Osteoblast (primary cell): ENCODE measurements at regions not wholly inside any gene's neighbourhood (a gene's known extent, or its start where the extent isn't known, plus 50 kb on each side); places are given as distances from the start of the nearest gene placed in this dataset.

Experiments
- DNase-seq: peaks from one replicate; pipeline ENCODE4 v3.0.0; 2011; ENCODE audit warnings: low spot score, mixed read lengths; ENCODE audit not compliant: insufficient read length; ENCODE audit errors: missing footprints
- H2AFZ ChIP-seq: 2 replicates; pipeline ENCODE4 v1.6.0; 2011; ENCODE audit warnings: mild to moderate bottlenecking, low read length
- H3K27ac ChIP-seq: 2 replicates; pipeline ENCODE4 v1.5.1; 2011; ENCODE audit warnings: mild to moderate bottlenecking, low read depth, low read length, moderate library complexity
- H3K27me3 ChIP-seq: 2 replicates; pipeline ENCODE4 v1.6.0; 2012; ENCODE audit warnings: mild to moderate bottlenecking, control low read depth, inconsistent platforms, low read length, moderate library complexity; ENCODE audit not compliant: insufficient read depth
- H3K36me3 ChIP-seq: 2 replicates; pipeline ENCODE4 v1.5.1; 2011; ENCODE audit warnings: mild to moderate bottlenecking, low read length, control low read depth, moderate library complexity; ENCODE audit not compliant: insufficient read depth
- H3K4me1 ChIP-seq: 2 replicates; pipeline ENCODE4 v1.5.1; 2011; ENCODE audit warnings: mild to moderate bottlenecking, low read length, control low read depth, moderate library complexity; ENCODE audit not compliant: insufficient read depth
- H3K4me2 ChIP-seq: 2 replicates; pipeline ENCODE4 v1.6.0; 2011; ENCODE audit warnings: mild to moderate bottlenecking, low read length; ENCODE audit not compliant: insufficient read depth
- H3K4me3 ChIP-seq: fragments of 200-600 bp; sonication (generic); 3 replicates; pipeline ENCODE4 v1.5.1; 2012; ENCODE audit warnings: mild to moderate bottlenecking, low read length, inconsistent platforms; ENCODE audit not compliant: insufficient read depth
- H3K79me2 ChIP-seq: 2 replicates; pipeline ENCODE4 v1.6.0; 2012; ENCODE audit warnings: mild to moderate bottlenecking, low read length, control low read depth, inconsistent platforms; ENCODE audit not compliant: insufficient read depth
- H3K9me3 ChIP-seq: 2 replicates; pipeline ENCODE4 v1.5.1; 2011; ENCODE audit warnings: low read depth, low read length, control low read depth
- H4K20me1 ChIP-seq: 2 replicates; pipeline ENCODE4 v1.6.0; 2012; ENCODE audit warnings: mild to moderate bottlenecking, low read length, control low read depth; ENCODE audit not compliant: insufficient read depth
- CTCF ChIP-seq: IDR thresholded peaks from 2 replicates; pipeline ENCODE4 v1.5.1; 2011; ENCODE audit warnings: mild to moderate bottlenecking, low read depth, low read length, moderate library complexity; ENCODE audit errors: extremely low read depth

- Histone ChIP-seq H3K4me3 (no peak overlapping the region), H3K9me3 (no peaks in the 10 kb centered on the region), H3K79me2 (no peaks in the 10 kb centered on the region), H2AFZ (no peak overlapping the region), H3K4me2 (no peak overlapping the region), H3K4me1 (no peaks in the 10 kb centered on the region), H3K27ac (no peak overlapping the region), H4K20me1 (no peaks in the 10 kb centered on the region), H3K36me3 (no peaks in the 10 kb centered on the region), H3K27me3 (no peaks in the 10 kb centered on the region)
- DNase-seq: no peak
- no peak for TF ChIP-seq CTCF
Measured at GRCh38 chr6:103167345-103168071, 1692.2 kb downstream of the HACE1 start.

- Histone ChIP-seq H3K9me3 (no peaks in the 10 kb centered on the region), H3K79me2 (no peaks in the 10 kb centered on the region), H3K27me3 (no peaks in the 10 kb centered on the region), H2AFZ (no peak overlapping the region), H3K4me1 (no peaks in the 10 kb centered on the region), H3K36me3 (no peaks in the 10 kb centered on the region), H4K20me1 (no peaks in the 10 kb centered on the region), H3K4me2 (no peak overlapping the region), H3K27ac (no peak overlapping the region), H3K4me3 (no peak overlapping the region)
- no peak for DNase-seq
- TF ChIP-seq CTCF: no peak
Measured at GRCh38 chr6:103154779-103155572, 1704.7 kb downstream of the HACE1 start.

GRCh38 chr6:103153016-103153415 lies 1706.7 kb downstream of the HACE1 start:
- no peaks in the 10 kb centered on the region for H3K36me3 ChIP-seq
- no peaks in the 10 kb centered on the region for H3K4me1 ChIP-seq
- no peak for TF ChIP-seq CTCF
- no peak overlapping the region for H3K4me3 ChIP-seq
- H2AFZ ChIP-seq: no peak overlapping the region
- no peak overlapping the region for H3K27ac ChIP-seq
- H3K79me2 ChIP-seq: no peaks in the 10 kb centered on the region
- H4K20me1 ChIP-seq: no peaks in the 10 kb centered on the region
- no peak for DNase-seq
- H3K4me2 ChIP-seq: no peak overlapping the region
- H3K9me3 ChIP-seq: no peaks in the 10 kb centered on the region
- no peaks in the 10 kb centered on the region for H3K27me3 ChIP-seq

GRCh38 chr6:103142902-103143301 lies 1716.8 kb downstream of the HACE1 start:
- DNase-seq: no peak
- no peak for TF ChIP-seq CTCF
- no peak overlapping the region for H2AFZ ChIP-seq
- no peak overlapping the region for H3K4me3 ChIP-seq
- H3K36me3 ChIP-seq: no peaks in the 10 kb centered on the region
- H3K79me2 ChIP-seq: no peaks in the 10 kb centered on the region
- H3K4me1 ChIP-seq: no peaks in the 10 kb centered on the region
- no peaks in the 10 kb centered on the region for H3K27me3 ChIP-seq
- H3K4me2 ChIP-seq: no peak overlapping the region
- H3K9me3 ChIP-seq: peaks cover 3% of the 10 kb centered on the region
- no peak overlapping the region for H3K27ac ChIP-seq
- H4K20me1 ChIP-seq: no peaks in the 10 kb centered on the region
